ENCODE measurements at regions not wholly inside any gene's neighbourhood (a gene's known extent, or its start where the extent isn't known, plus 50 kb on each side); places are given as distances from the start of the nearest gene placed in this dataset.

GRCh38 chr4:125843947-125844346 is 529.2 kb downstream of the FAT4 start:
- DNase-seq: no peak
- no peak overlapping the region for H3K4me2 ChIP-seq (ENCODE audit: insufficient read depth, low read length)
- no peaks in the 10 kb centered on the region for H4K20me1 ChIP-seq (ENCODE audit: insufficient read depth, low read length)
- no peaks in the 10 kb centered on the region for H3K36me3 ChIP-seq (ENCODE audit: insufficient read depth, low read length)
- no peaks in the 10 kb centered on the region for H3K9me3 ChIP-seq (ENCODE audit: insufficient read depth, low read length, severe bottlenecking)
- H3K4me3 ChIP-seq (ENCODE audit: low read depth in 1 of 2, low read length in 2 of 2): no peak overlapping the region
- H3K27me3 ChIP-seq (ENCODE audit: insufficient read depth, low read length, poor library complexity): no peaks in the 10 kb centered on the region
- no peaks in the 10 kb centered on the region for H3K4me1 ChIP-seq (ENCODE audit: insufficient read depth, low read length)
- ATAC-seq (ENCODE audit: insufficient read depth, low read depth): no peak
- H3K27ac ChIP-seq (ENCODE audit: low read length): no peak overlapping the region
- H3K79me2 ChIP-seq (ENCODE audit: insufficient read depth, low read length): no peaks in the 10 kb centered on the region
- no peak overlapping the region for H3K9ac ChIP-seq (ENCODE audit: low read depth, low read length)
- no peak overlapping the region for H2AFZ ChIP-seq (ENCODE audit: low read depth, low read length)
- TF ChIP-seq EZH2 (IDR thresholded peaks at IDR 0.05; ENCODE audit: borderline replicate concordance, low read depth, low read length, severe bottlenecking) (no peak), CTCF (IDR thresholded peaks at IDR 0.05; ENCODE audit: borderline replicate concordance, extremely low read depth, low read length, poor library complexity, severe bottlenecking) (no peak)

GRCh38 chr4:125847518-125847917 is 532.8 kb downstream of the FAT4 start:
- Histone ChIP-seq H3K9me3 (ENCODE audit: insufficient read depth, low read length, severe bottlenecking) (no peaks in the 10 kb centered on the region), H3K9ac (ENCODE audit: low read depth, low read length) (no peak overlapping the region), H3K4me2 (ENCODE audit: insufficient read depth, low read length) (no peak overlapping the region), H3K27me3 (ENCODE audit: insufficient read depth, low read length, poor library complexity) (no peaks in the 10 kb centered on the region), H4K20me1 (ENCODE audit: insufficient read depth, low read length) (no peaks in the 10 kb centered on the region), H3K36me3 (ENCODE audit: insufficient read depth, low read length) (no peaks in the 10 kb centered on the region), H2AFZ (ENCODE audit: low read depth, low read length) (no peak overlapping the region), H3K79me2 (ENCODE audit: insufficient read depth, low read length) (no peaks in the 10 kb centered on the region), H3K4me1 (ENCODE audit: insufficient read depth, low read length) (no peaks in the 10 kb centered on the region), H3K27ac (ENCODE audit: low read length) (no peak overlapping the region), H3K4me3 (ENCODE audit: low read depth in 1 of 2, low read length in 2 of 2) (no peak overlapping the region)
- ATAC-seq (ENCODE audit: insufficient read depth, low read depth): no peak
- DNase-seq: no peak
- no peak for TF ChIP-seq EZH2 (IDR thresholded peaks at IDR 0.05; ENCODE audit: borderline replicate concordance, low read depth, low read length, severe bottlenecking)
- TF ChIP-seq CTCF (IDR thresholded peaks at IDR 0.05; ENCODE audit: borderline replicate concordance, extremely low read depth, low read length, poor library complexity, severe bottlenecking): no peak

- no peaks in the 10 kb centered on the region for H3K9me3 ChIP-seq (ENCODE audit: insufficient read depth, low read length, severe bottlenecking)
- H4K20me1 ChIP-seq (ENCODE audit: insufficient read depth, low read length): no peaks in the 10 kb centered on the region
- no peaks in the 10 kb centered on the region for H3K4me1 ChIP-seq (ENCODE audit: insufficient read depth, low read length)
- no peaks in the 10 kb centered on the region for H3K27me3 ChIP-seq (ENCODE audit: insufficient read depth, low read length, poor library complexity)
- ATAC-seq (ENCODE audit: insufficient read depth, low read depth) (no peak), DNase-seq (no peak)
- H3K79me2 ChIP-seq (ENCODE audit: insufficient read depth, low read length): no peaks in the 10 kb centered on the region
- H2AFZ ChIP-seq (ENCODE audit: low read depth, low read length): no peak overlapping the region
- TF ChIP-seq EZH2 (IDR thresholded peaks at IDR 0.05; ENCODE audit: borderline replicate concordance, low read depth, low read length, severe bottlenecking) (no peak), CTCF (IDR thresholded peaks at IDR 0.05; ENCODE audit: borderline replicate concordance, extremely low read depth, low read length, poor library complexity, severe bottlenecking) (no peak)
- no peaks in the 10 kb centered on the region for H3K36me3 ChIP-seq (ENCODE audit: insufficient read depth, low read length)
- no peak overlapping the region for H3K9ac ChIP-seq (ENCODE audit: low read depth, low read length)
- H3K4me2 ChIP-seq (ENCODE audit: insufficient read depth, low read length): no peak overlapping the region
- H3K27ac ChIP-seq (ENCODE audit: low read length): no peak overlapping the region
- no peak overlapping the region for H3K4me3 ChIP-seq (ENCODE audit: low read depth in 1 of 2, low read length in 2 of 2)
These were observed 535.1 kb downstream of the FAT4 start for GRCh38 chr4:125849869-125850268.
